Keratinocyte (primary cell): ENCODE measurements at regions not wholly inside any gene's neighbourhood (a gene's known extent, or its start where the extent isn't known, plus 50 kb on each side); places are given as distances from the start of the nearest gene placed in this dataset.

Source experiments
- DNase-seq: peaks from one replicate; pipeline ENCODE4 v3.0.0-alpha.2; 2011; ENCODE audit warnings: low read depth, missing footprints, low spot score
- FAIRE-seq: peaks from 2 replicates; lab custom pipeline; 2011; peaks lifted over from hg19 to GRCh38; lab: Jason Lieb, UNC
- H2AFZ ChIP-seq: 2 replicates; pipeline ENCODE4 v1.6.0; 2012; ENCODE audit warnings: low read length, control low read depth, inconsistent platforms; ENCODE audit not compliant: control insufficient read depth
- H3K27ac ChIP-seq: 2 replicates; pipeline ENCODE4 v1.5.1; 2011; ENCODE audit warnings: low read length; ENCODE audit not compliant: control insufficient read depth, insufficient read depth
- H3K27me3 ChIP-seq: 3 replicates; pipeline ENCODE4 v1.6.0; 2011; ENCODE audit warnings: low read length; ENCODE audit not compliant: control insufficient read depth, insufficient read depth; ENCODE audit errors: extremely low read depth
- H3K36me3 ChIP-seq, 2 experiments: 2 replicates in 1 of 2; 3 replicates in 1 of 2; pipeline ENCODE4 v1.5.1; 2011; ENCODE audit warnings: low read length in 2 of 2, mild to moderate bottlenecking in 1 of 2; ENCODE audit not compliant: control insufficient read depth in 2 of 2, insufficient read depth in 2 of 2; ENCODE audit errors: extremely low read depth in 1 of 2
- H3K4me1 ChIP-seq: 3 replicates; pipeline ENCODE4 v1.5.1; 2011; ENCODE audit warnings: low read length; ENCODE audit not compliant: control insufficient read depth, insufficient read depth; ENCODE audit errors: extremely low read depth
- H3K4me2 ChIP-seq: 3 replicates; pipeline ENCODE4 v1.6.0; 2011; ENCODE audit warnings: low read depth, low read length; ENCODE audit not compliant: control insufficient read depth, insufficient read depth; ENCODE audit errors: extremely low read depth
- H3K4me3 ChIP-seq, 3 experiments: fragments of 200-600 bp in 1 of 3; sonication (generic) in 1 of 3; 2 replicates in 2 of 3; 3 replicates in 1 of 3; pipeline ENCODE4 v1.5.1; 2011 to 2016; ENCODE audit warnings: low read length in 3 of 3, mild to moderate bottlenecking in 3 of 3, control low read depth in 2 of 3, inconsistent platforms in 1 of 3, low read depth in 1 of 3, mixed read lengths in 1 of 3, mixed run types in 1 of 3, moderate library complexity in 1 of 3; ENCODE audit not compliant: control insufficient read depth in 2 of 3, insufficient read depth in 2 of 3; ENCODE audit errors: extremely low read depth in 1 of 3
- H3K79me2 ChIP-seq: 2 replicates; pipeline ENCODE4 v1.6.0; 2012; ENCODE audit warnings: low read length; ENCODE audit not compliant: control insufficient read depth, insufficient read depth
- H3K9ac ChIP-seq: 3 replicates; pipeline ENCODE4 v1.6.0; 2011; ENCODE audit warnings: low read length; ENCODE audit not compliant: control insufficient read depth, insufficient read depth; ENCODE audit errors: extremely low read depth
- H3K9me1 ChIP-seq: 3 replicates; pipeline ENCODE4 v1.6.0; 2011; ENCODE audit warnings: low read length; ENCODE audit not compliant: control insufficient read depth, insufficient read depth; ENCODE audit errors: extremely low read depth
- H3K9me3 ChIP-seq: 2 replicates; pipeline ENCODE4 v1.5.1; 2012; ENCODE audit warnings: low read depth, low read length; ENCODE audit not compliant: control insufficient read depth
- H4K20me1 ChIP-seq: 3 replicates; pipeline ENCODE4 v1.6.0; 2011; ENCODE audit warnings: low read length; ENCODE audit not compliant: control insufficient read depth, insufficient read depth; ENCODE audit errors: extremely low read depth
- EZH2 ChIP-seq: IDR thresholded peaks from one replicate; pipeline ENCODE4 v1.6.1; 2012; ENCODE audit warnings: inconsistent platforms, mild to moderate bottlenecking, low read length, moderate library complexity
- dilution Hi-C: fragments of 300-500 bp; cut with MboI; formaldehyde crosslinking; loops from one replicate; pipeline ENCODE4 v1.7.0; 2020; ENCODE audit warnings: low sequenced_read_pairs; ENCODE audit not compliant: extremely low pct_ligation_motif_present
- TF ChIP-seq, protein P1 (sequence below), 3 experiments: IDR thresholded peaks in 1 of 3; conservative IDR thresholded peaks in 1 of 3; optimal IDR thresholded peaks in 1 of 3; 2 replicates in 2 of 3; 3 replicates in 1 of 3; pipeline versions ENCODE3 to v1.5.1; 2011; ENCODE audit warnings: low read length in 3 of 3, mild to moderate bottlenecking in 3 of 3, moderate library complexity in 2 of 3, control low read depth in 1 of 3, inconsistent platforms in 1 of 3; ENCODE audit not compliant: insufficient read depth in 2 of 3; ENCODE audit errors: extremely low read depth in 1 of 3

GRCh38 chr18:2207294-2207693 is 364.0 kb downstream of the METTL4 start:
- FAIRE-seq = no peak
- Histone ChIP-seq H3K4me3 (no peak overlapping the region), H3K27ac (no peak overlapping the region), H3K36me3 (no peaks in the 10 kb centered on the region), H2AFZ (no peak overlapping the region), H3K9me3 (no peaks in the 10 kb centered on the region), H3K4me1 (no peaks in the 10 kb centered on the region), H3K27me3 (no peaks in the 10 kb centered on the region), H3K9ac (no peak overlapping the region), H3K9me1 (no peaks in the 10 kb centered on the region), H3K79me2 (no peaks in the 10 kb centered on the region), H4K20me1 (no peaks in the 10 kb centered on the region), H3K4me2 (no peak overlapping the region)
- dilution Hi-C loops = no loop called here
- TF ChIP-seq, protein P1, sequence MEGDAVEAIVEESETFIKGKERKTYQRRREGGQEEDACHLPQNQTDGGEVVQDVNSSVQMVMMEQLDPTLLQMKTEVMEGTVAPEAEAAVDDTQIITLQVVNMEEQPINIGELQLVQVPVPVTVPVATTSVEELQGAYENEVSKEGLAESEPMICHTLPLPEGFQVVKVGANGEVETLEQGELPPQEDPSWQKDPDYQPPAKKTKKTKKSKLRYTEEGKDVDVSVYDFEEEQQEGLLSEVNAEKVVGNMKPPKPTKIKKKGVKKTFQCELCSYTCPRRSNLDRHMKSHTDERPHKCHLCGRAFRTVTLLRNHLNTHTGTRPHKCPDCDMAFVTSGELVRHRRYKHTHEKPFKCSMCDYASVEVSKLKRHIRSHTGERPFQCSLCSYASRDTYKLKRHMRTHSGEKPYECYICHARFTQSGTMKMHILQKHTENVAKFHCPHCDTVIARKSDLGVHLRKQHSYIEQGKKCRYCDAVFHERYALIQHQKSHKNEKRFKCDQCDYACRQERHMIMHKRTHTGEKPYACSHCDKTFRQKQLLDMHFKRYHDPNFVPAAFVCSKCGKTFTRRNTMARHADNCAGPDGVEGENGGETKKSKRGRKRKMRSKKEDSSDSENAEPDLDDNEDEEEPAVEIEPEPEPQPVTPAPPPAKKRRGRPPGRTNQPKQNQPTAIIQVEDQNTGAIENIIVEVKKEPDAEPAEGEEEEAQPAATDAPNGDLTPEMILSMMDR (optimal IDR thresholded peaks at IDR 0.05 in 1 of 3, IDR thresholded peaks at IDR 0.05 in 1 of 3, conservative IDR thresholded peaks at IDR 0.05 in 1 of 3; ENCODE audit: extremely low read depth in 1 of 3, insufficient read depth in 2 of 3, low read length in 3 of 3) = no peak
- no peak for TF ChIP-seq EZH2
- no peak for DNase-seq

GRCh38 chr18:2212598-2213205 is 358.6 kb downstream of the METTL4 start:
- TF ChIP-seq, protein P1 (optimal IDR thresholded peaks at IDR 0.05 in 1 of 3, IDR thresholded peaks at IDR 0.05 in 1 of 3, conservative IDR thresholded peaks at IDR 0.05 in 1 of 3; ENCODE audit: extremely low read depth in 1 of 3, insufficient read depth in 2 of 3, low read length in 3 of 3) = no peak
- no peak overlapping the region for H3K27ac ChIP-seq
- H3K4me2 ChIP-seq = no peak overlapping the region
- no peaks in the 10 kb centered on the region for H3K27me3 ChIP-seq
- DNase-seq = no peak
- H4K20me1 ChIP-seq = no peaks in the 10 kb centered on the region
- H3K9me3 ChIP-seq = no peaks in the 10 kb centered on the region
- no peaks in the 10 kb centered on the region for H3K79me2 ChIP-seq
- FAIRE-seq = no peak
- H3K4me3 ChIP-seq = no peak overlapping the region
- H3K9me1 ChIP-seq = no peaks in the 10 kb centered on the region
- no peaks in the 10 kb centered on the region for H3K4me1 ChIP-seq
- H2AFZ ChIP-seq = no peak overlapping the region
- dilution Hi-C loops = no loop called here
- no peaks in the 10 kb centered on the region for H3K36me3 ChIP-seq
- no peak overlapping the region for H3K9ac ChIP-seq
